H1 (cell line): ENCODE measurements at regions not wholly inside any gene's neighbourhood (a gene's known extent, or its start where the extent isn't known, plus 50 kb on each side); places are given as distances from the start of the nearest gene placed in this dataset.

Experiments
- CTCF ChIA-PET: fragments of 300-600 bp; sonication (Branson Sonifier 250); formaldehyde crosslinking; loops from one replicate; lab custom pipeline; 2021; ENCODE audit not compliant: partially characterized antibody; lab: Charles Lee
- POLR2A ChIA-PET: fragments of 300-600 bp; sonication (Branson Sonifier 250); formaldehyde crosslinking; loops from one replicate; lab custom pipeline; 2021; ENCODE audit warnings: inconsistent platforms; ENCODE audit not compliant: partially characterized antibody; lab: Charles Lee
- DNase-seq, 2 experiments: peaks; one replicate each; pipeline versions ENCODE4 v3.0.0 to v3.0.0-alpha.2; 2010 to 2022; ENCODE audit warnings: low spot score in 2 of 2, low read depth in 1 of 2, mixed read lengths in 1 of 2
- FAIRE-seq: peaks from 2 replicates; lab custom pipeline; 2011; peaks lifted over from hg19 to GRCh38; lab: Jason Lieb, UNC
- H2AFZ ChIP-seq: 2 replicates; pipeline ENCODE4 v1.8.1; 2012; ENCODE audit warnings: low read length, inconsistent platforms
- H2AK5ac ChIP-seq: 2 replicates; pipeline ENCODE4 v1.6.1; 2013; ENCODE audit warnings: low read depth, low read length
- H2BK120ac ChIP-seq: replicated peaks from 2 replicates; pipeline ENCODE3; 2013; ENCODE audit warnings: low read depth, low read length, inconsistent platforms
- H2BK12ac ChIP-seq: 2 replicates; pipeline ENCODE4 v1.6.1; 2013; ENCODE audit warnings: low read depth, low read length
- H2BK15ac ChIP-seq: 2 replicates; pipeline ENCODE4 v1.6.1; 2013; ENCODE audit warnings: low read length
- H2BK20ac ChIP-seq: 2 replicates; pipeline ENCODE4 v1.6.1; 2013; ENCODE audit warnings: low read length
- H2BK5ac ChIP-seq: 2 replicates; pipeline ENCODE4 v1.6.1; 2013; ENCODE audit warnings: low read depth, low read length
- H3K14ac ChIP-seq: 2 replicates; pipeline ENCODE4 v1.6.1; 2013; ENCODE audit warnings: inconsistent platforms; ENCODE audit not compliant: insufficient read length
- H3K18ac ChIP-seq: 2 replicates; pipeline ENCODE4 v1.6.1; 2013; ENCODE audit warnings: low read length; ENCODE audit errors: extremely low read depth
- H3K23ac ChIP-seq: 2 replicates; pipeline ENCODE4 v1.6.1; 2013; ENCODE audit warnings: inconsistent platforms; ENCODE audit not compliant: insufficient read length
- H3K23me2 ChIP-seq: 2 replicates; pipeline ENCODE4 v1.6.1; 2013; ENCODE audit warnings: low read depth, low read length
- H3K27ac ChIP-seq: 2 replicates; pipeline ENCODE4 v1.6.1; 2011; ENCODE audit warnings: low read depth, low read length, inconsistent platforms
- H3K27me3 ChIP-seq, 4 experiments: replicated peaks in 1 of 4; 1 replicate in 1 of 4; 2 replicates in 3 of 4; pipeline versions ENCODE4 v1.6.1 to v1.8.1; 2011 to 2013; ENCODE audit warnings: low read length in 3 of 4, mild to moderate bottlenecking in 3 of 4, inconsistent platforms in 2 of 4, mixed read lengths in 2 of 4, moderate library complexity in 1 of 4; ENCODE audit not compliant: control insufficient read depth in 3 of 4, insufficient read depth in 3 of 4; ENCODE audit errors: extremely low read depth in 1 of 4
- H3K36me3 ChIP-seq, 4 experiments: 2 replicates each; pipeline versions ENCODE4 v1.6.1 to v1.8.1; 2011 to 2013; ENCODE audit warnings: mild to moderate bottlenecking in 4 of 4, low read length in 3 of 4, moderate library complexity in 2 of 4, control low read depth in 1 of 4, inconsistent platforms in 1 of 4; ENCODE audit not compliant: insufficient read depth in 4 of 4, control insufficient read depth in 2 of 4
- H3K4ac ChIP-seq: replicated peaks from 2 replicates; pipeline ENCODE3; 2013; ENCODE audit warnings: low read length, low read depth, mixed read lengths, inconsistent platforms; ENCODE audit not compliant: insufficient read length
- H3K4me1 ChIP-seq, 4 experiments: replicated peaks in 1 of 4; 1 replicate in 1 of 4; 2 replicates in 3 of 4; pipeline versions ENCODE4 v1.6.1 to v1.8.1; 2011 to 2013; ENCODE audit warnings: low read length in 3 of 4, inconsistent platforms in 2 of 4, mixed read lengths in 1 of 4; ENCODE audit not compliant: insufficient read depth in 4 of 4, control insufficient read depth in 3 of 4
- H3K4me2 ChIP-seq, 2 experiments: 2 replicates each; pipeline versions ENCODE4 v1.6.1 to v1.8.1; 2011 to 2013; ENCODE audit warnings: low read depth in 2 of 2, low read length in 2 of 2, control low read depth in 1 of 2, inconsistent platforms in 1 of 2, mild to moderate bottlenecking in 1 of 2; ENCODE audit not compliant: insufficient read depth in 1 of 2
- H3K4me3 ChIP-seq, 4 experiments: fragments of 200-600, 300-600 bp in 1 of 4; sonication (generic), shearing (Covaris generic), sonication (Bioruptor Twin) in 1 of 4; 2 replicates each; pipeline versions ENCODE4 v1.5.1 to v1.8.1; 2011 to 2016; ENCODE audit warnings: low read length in 4 of 4, low read depth in 3 of 4, control low read depth in 2 of 4, inconsistent platforms in 2 of 4, mild to moderate bottlenecking in 2 of 4, mixed read lengths in 1 of 4, moderate library complexity in 1 of 4; ENCODE audit not compliant: insufficient read depth in 2 of 4; ENCODE audit errors: extremely low read depth in 1 of 4
- H3K56ac ChIP-seq: replicated peaks from 2 replicates; pipeline ENCODE3; 2013; ENCODE audit warnings: low read depth, mild to moderate bottlenecking, mixed read lengths, low read length, inconsistent platforms; ENCODE audit not compliant: insufficient read length
- H3K79me1 ChIP-seq: 2 replicates; pipeline ENCODE4 v1.6.1; 2013; ENCODE audit warnings: low read depth, low read length, control low read depth
- H3K79me2 ChIP-seq, 2 experiments: 2 replicates each; pipeline versions ENCODE4 v1.6.1 to v1.8.1; 2012 to 2013; ENCODE audit warnings: low read length in 2 of 2, mild to moderate bottlenecking in 2 of 2, inconsistent platforms in 1 of 2; ENCODE audit not compliant: insufficient read depth in 2 of 2, control insufficient read depth in 1 of 2
- H3K9ac ChIP-seq, 4 experiments: replicated peaks in 1 of 4; 1 replicate in 1 of 4; 2 replicates in 3 of 4; pipeline versions ENCODE4 v1.6.1 to v1.8.1; 2011 to 2013; ENCODE audit warnings: low read depth in 3 of 4, low read length in 3 of 4, control low read depth in 2 of 4, mild to moderate bottlenecking in 2 of 4, moderate library complexity in 2 of 4, inconsistent platforms in 1 of 4; ENCODE audit errors: extremely low read depth in 1 of 4
- H3K9me3 ChIP-seq, 2 experiments: 2 replicates each; pipeline versions ENCODE4 v1.6.1 to v1.8.1; 2012 to 2013; ENCODE audit warnings: mild to moderate bottlenecking in 2 of 2, moderate library complexity in 2 of 2, control low read depth in 1 of 2, inconsistent platforms in 1 of 2, low read depth in 1 of 2, low read length in 1 of 2, mixed read lengths in 1 of 2; ENCODE audit not compliant: insufficient read depth in 2 of 2
- H4K20me1 ChIP-seq, 2 experiments: replicated peaks in 1 of 2; 2 replicates each; pipeline versions ENCODE3 to v1.8.1; 2011 to 2013; ENCODE audit warnings: inconsistent platforms in 2 of 2, low read length in 2 of 2, mild to moderate bottlenecking in 1 of 2; ENCODE audit not compliant: insufficient read depth in 2 of 2, control insufficient read depth in 1 of 2
- H4K5ac ChIP-seq: 2 replicates; pipeline ENCODE4 v1.6.1; 2013; ENCODE audit warnings: low read length, low read depth, mixed read lengths, inconsistent platforms; ENCODE audit not compliant: insufficient read length
- H4K8ac ChIP-seq: 2 replicates; pipeline ENCODE4 v1.8.0; 2013; ENCODE audit warnings: mild to moderate bottlenecking, moderate library complexity, low read length, inconsistent platforms; ENCODE audit not compliant: insufficient read depth; ENCODE audit errors: extremely low read depth
- H4K91ac ChIP-seq: replicated peaks from 2 replicates; pipeline ENCODE3; 2013; ENCODE audit warnings: low read length, mixed read lengths, inconsistent platforms; ENCODE audit not compliant: insufficient read length
- CBX5 ChIP-seq: fragments of 300-800, 300-1000 bp; sonication (generic); IDR thresholded peaks from 2 replicates; pipeline ENCODE4 v1.7.1; 2016; ENCODE audit warnings: antibody characterized with exemption, low read length, low read depth
- CEBPB ChIP-seq: IDR thresholded peaks from 2 replicates; pipeline ENCODE4 v1.6.1; 2012; ENCODE audit warnings: low read depth, low read length
- CTCF ChIP-seq, 3 experiments: IDR thresholded peaks; 1 replicate in 2 of 3; 2 replicates in 1 of 3; pipeline versions ENCODE4 v1.5.1 to v1.6.1; 2011; ENCODE audit warnings: low read length in 3 of 3, mild to moderate bottlenecking in 3 of 3, inconsistent platforms in 2 of 3, low read depth in 1 of 3, moderate library complexity in 1 of 3; ENCODE audit not compliant: insufficient read depth in 1 of 3; ENCODE audit errors: control extremely low read depth in 1 of 3
- KDM4A ChIP-seq: IDR thresholded peaks from one replicate; pipeline ENCODE4 v1.7.1; 2012; ENCODE audit warnings: low read depth, mild to moderate bottlenecking, moderate library complexity, low read length, inconsistent platforms; ENCODE audit not compliant: severe bottlenecking
- RAD21 ChIP-seq, 2 experiments: IDR thresholded peaks in 1 of 2; conservative IDR thresholded peaks in 1 of 2; 2 replicates each; pipeline ENCODE4 v1.6.1; 2011; ENCODE audit warnings: low read depth in 2 of 2, low read length in 2 of 2, improper control_type of control experiment in 1 of 2, inconsistent platforms in 1 of 2, mild to moderate bottlenecking in 1 of 2, moderate library complexity in 1 of 2
- RBBP5 ChIP-seq: IDR thresholded peaks from 2 replicates; pipeline ENCODE4 v1.7.1; 2012; ENCODE audit warnings: low read depth, mild to moderate bottlenecking, inconsistent platforms, low read length, moderate library complexity, borderline replicate concordance
- RXRA ChIP-seq: IDR thresholded peaks from 2 replicates; pipeline ENCODE4 v1.6.1; 2011; ENCODE audit warnings: low read depth, mild to moderate bottlenecking, low read length, moderate library complexity; ENCODE audit not compliant: insufficient read depth
- SAP30 ChIP-seq: fragments of 300-600 bp; sonication (generic); IDR thresholded peaks from 2 replicates; pipeline ENCODE4 v1.7.1; 2012; ENCODE audit warnings: low read length, moderate library complexity, mild to moderate bottlenecking, inconsistent platforms; ENCODE audit not compliant: insufficient read depth, insufficient replicate concordance
- SIRT6 ChIP-seq: IDR thresholded peaks from one replicate; pipeline ENCODE4 v1.7.1; 2012; ENCODE audit warnings: low read length, inconsistent platforms
- TCF12 ChIP-seq: IDR thresholded peaks from 2 replicates; pipeline ENCODE4 v1.6.1; 2011; ENCODE audit warnings: low read depth, mild to moderate bottlenecking, low read length
- TEAD4 ChIP-seq: IDR thresholded peaks from 2 replicates; pipeline ENCODE4 v1.6.1; 2012; ENCODE audit warnings: low read depth, low read length, inconsistent platforms, mixed read lengths

GRCh38 chr5:152100462-152100861 is 175.8 kb upstream of the GLRA1 start:
- no peak overlapping the region for H2BK20ac ChIP-seq
- POLR2A ChIA-PET = no interaction called here
- no peak overlapping the region for H2BK12ac ChIP-seq
- no peak for FAIRE-seq
- no peak overlapping the region for H2BK15ac ChIP-seq
- no peak overlapping the region for H3K18ac ChIP-seq
- no peak overlapping the region for H2BK5ac ChIP-seq
- H2AK5ac ChIP-seq = no peak overlapping the region
- DNase-seq = no peak
- no peak overlapping the region for H3K9ac ChIP-seq
- no peak overlapping the region for H4K91ac ChIP-seq
- no peak overlapping the region for H3K23ac ChIP-seq
- no peak overlapping the region for H2BK120ac ChIP-seq
- CTCF ChIA-PET = no interaction called here
- H3K79me1 ChIP-seq = no peaks in the 10 kb centered on the region
- no peak overlapping the region for H3K14ac ChIP-seq
- no peak overlapping the region for H3K4ac ChIP-seq
- peaks cover 0 to 3% (median 0%) of the 10 kb centered on the region in 4 experiments; a peak in 1 of 7 replicates for H3K4me1 ChIP-seq
- H3K27me3 ChIP-seq = no peaks in the 10 kb centered on the region
- no peaks in the 10 kb centered on the region for H3K36me3 ChIP-seq
- H4K20me1 ChIP-seq = no peaks in the 10 kb centered on the region
- no peak overlapping the region for H3K4me3 ChIP-seq
- H3K23me2 ChIP-seq = no peaks in the 10 kb centered on the region
- H3K56ac ChIP-seq = no peak overlapping the region
- H4K8ac ChIP-seq = no peak overlapping the region
- H3K27ac ChIP-seq = no peak overlapping the region
- no peak overlapping the region for H3K4me2 ChIP-seq
- no peaks in the 10 kb centered on the region for H3K79me2 ChIP-seq
- no peak overlapping the region for H4K5ac ChIP-seq
- no peak overlapping the region for H2AFZ ChIP-seq
- H3K9me3 ChIP-seq = no peaks in the 10 kb centered on the region
- TF ChIP-seq SAP30 (no peak), CEBPB (no peak), SIRT6 (no peak), TCF12 (no peak), KDM4A (no peak), RBBP5 (no peak), CTCF (IDR thresholded peaks at IDR 0.05; ENCODE audit: control extremely low read depth in 1 of 3, insufficient read depth in 1 of 3, low read depth in 1 of 3, low read length in 3 of 3) (no peak), CBX5 (no peak), TEAD4 (no peak), RAD21 (IDR thresholded peaks at IDR 0.05 in 1 of 2, conservative IDR thresholded peaks at IDR 0.05 in 1 of 2; ENCODE audit: low read depth in 2 of 2, low read length in 2 of 2) (no peak), RXRA (no peak)
